B cell (primary cell): ENCODE measurements at regions not wholly inside any gene's neighbourhood (a gene's known extent, or its start where the extent isn't known, plus 50 kb on each side); places are given as distances from the start of the nearest gene placed in this dataset.

ENCODE experiments used
- ATAC-seq: fragments of 200-7000 bp; cut with Tn5 transposase; one replicate; pipeline ENCODE4 v1.10.0; 2021; ENCODE audit warnings: low read depth, mild to moderate bottlenecking, moderate number of reproducible peaks, moderate library complexity
- CTCF ChIA-PET: fragments of 350-600 bp; sonication (Branson Sonifier 250); formaldehyde crosslinking; loops from one replicate; lab custom pipeline; 2021; ENCODE audit warnings: antibody characterized with exemption, inconsistent platforms; lab: Charles Lee
- POLR2A ChIA-PET: fragments of 350-600 bp; sonication (Branson Sonifier 250); formaldehyde crosslinking; loops from one replicate; lab custom pipeline; 2021; ENCODE audit warnings: antibody characterized with exemption; lab: Charles Lee
- DNase-seq: peaks from one replicate; pipeline ENCODE4 v3.0.0; 2013
- H2AFZ ChIP-seq: 2 replicates; pipeline ENCODE4 v1.6.1; 2012; ENCODE audit warnings: mild to moderate bottlenecking, low read depth, low read length; ENCODE audit not compliant: insufficient read depth, poor library complexity, severe bottlenecking
- H3K27ac ChIP-seq, 2 donors: 1 replicate in 1 of 2; 2 replicates in 1 of 2; pipeline ENCODE4 v1.5.1; 2012 to 2013; ENCODE audit warnings: low read length in 2 of 2, mild to moderate bottlenecking in 2 of 2, moderate library complexity in 1 of 2
- H3K27me3 ChIP-seq, 4 experiments: fragments of 200-600 bp in 1 of 4; sonication (generic) in 1 of 4; replicated peaks in 1 of 4; 1 replicate in 2 of 4; 2 replicates in 2 of 4; pipeline versions ENCODE4 v1.6.1 to v1.7.0; 2013 to 2016; ENCODE audit warnings: low read length in 3 of 4, mild to moderate bottlenecking in 2 of 4, mixed read lengths in 1 of 4, moderate library complexity in 1 of 4; ENCODE audit not compliant: insufficient read depth in 4 of 4, control insufficient read depth in 3 of 4; ENCODE audit errors: control extremely low read depth in 1 of 4
- H3K36me3 ChIP-seq, 2 experiments: replicated peaks in 1 of 2; 1 replicate in 1 of 2; 2 replicates in 1 of 2; pipeline versions ENCODE4 v1.6.1 to v1.7.1; 2013; ENCODE audit warnings: low read length in 1 of 2; ENCODE audit not compliant: insufficient read depth in 2 of 2, control insufficient read depth in 1 of 2; ENCODE audit errors: control extremely low read depth in 1 of 2, extremely low read depth in 1 of 2
- H3K4me1 ChIP-seq, 2 donors: fragments of 200-600 bp in 1 of 2; sonication (generic) in 1 of 2; 1 replicate in 1 of 2; 2 replicates in 1 of 2; pipeline versions ENCODE4 v1.5.1 to v1.6.1; 2013 to 2017; ENCODE audit warnings: low read length in 2 of 2; ENCODE audit not compliant: control insufficient read depth in 2 of 2, insufficient read depth in 2 of 2
- H3K4me2 ChIP-seq: replicated peaks from 2 replicates; pipeline ENCODE3; 2012; ENCODE audit warnings: mild to moderate bottlenecking, low read depth, low read length; ENCODE audit not compliant: poor library complexity, severe bottlenecking
- H3K4me3 ChIP-seq, 5 experiments: fragments of 200-600 bp in 1 of 5; sonication (generic) in 1 of 5; 1 replicate in 3 of 5; 2 replicates in 2 of 5; pipeline versions ENCODE4 v1.5.1 to v1.7.0; 2011 to 2016; ENCODE audit warnings: low read length in 4 of 5, mild to moderate bottlenecking in 4 of 5, low read depth in 2 of 5, control low read depth in 1 of 5, moderate library complexity in 1 of 5; ENCODE audit not compliant: insufficient read depth in 1 of 5; ENCODE audit errors: control extremely low read depth in 1 of 5, extremely low read depth in 1 of 5
- H3K79me2 ChIP-seq: fragments of 200-600 bp; sonication (generic); one replicate; pipeline ENCODE4 v1.6.0; 2016; ENCODE audit warnings: low read length; ENCODE audit not compliant: control insufficient read depth, insufficient read depth
- H3K9ac ChIP-seq: fragments of 200-600 bp; sonication (generic); 2 replicates; pipeline ENCODE4 v1.6.1; 2017; ENCODE audit warnings: mild to moderate bottlenecking, low read length, moderate library complexity
- H3K9me3 ChIP-seq, 3 donors: one replicate each; pipeline versions ENCODE4 v1.6.1 to v1.7.1; 2013; ENCODE audit warnings: low read length in 2 of 3; ENCODE audit not compliant: control insufficient read depth in 2 of 3, insufficient read depth in 1 of 3; ENCODE audit errors: control extremely low read depth in 1 of 3
- H4K20me1 ChIP-seq: 2 replicates; pipeline ENCODE4 v1.6.0; 2012; ENCODE audit warnings: mild to moderate bottlenecking, low read length; ENCODE audit not compliant: insufficient read depth, control insufficient read depth, poor library complexity, severe bottlenecking
- H3K27ac Mint-ChIP-seq: one replicate; pipeline ENCODE4 v1.8.0; 2021; ENCODE audit warnings: mixed read lengths
- H3K27me3 Mint-ChIP-seq: one replicate; pipeline ENCODE4 v1.8.0; 2021; ENCODE audit warnings: mixed read lengths
- H3K4me1 Mint-ChIP-seq: one replicate; pipeline ENCODE4 v1.8.0; 2021; ENCODE audit warnings: mixed read lengths
- H3K4me3 Mint-ChIP-seq: one replicate; pipeline ENCODE4 v1.8.0; 2021; ENCODE audit warnings: mixed read lengths
- H3K9me3 Mint-ChIP-seq: one replicate; pipeline ENCODE4 v1.8.0; 2022; ENCODE audit warnings: mixed read lengths; ENCODE audit not compliant: insufficient read depth
- CTCF ChIP-seq: fragments of 200-600 bp; IDR thresholded peaks from one replicate; pipeline ENCODE4 v1.8.0; 2022; ENCODE audit warnings: antibody characterized with exemption, mild to moderate bottlenecking
- EZH2 ChIP-seq: IDR thresholded peaks from 2 replicates; pipeline ENCODE4 v1.6.1; 2012; ENCODE audit warnings: borderline replicate concordance, low read depth, mild to moderate bottlenecking, moderate library complexity, low read length; ENCODE audit not compliant: insufficient read depth, poor library complexity, severe bottlenecking
- WGBS: methylation state at CpG from one replicate; pipeline ENCODE4 v1.1.5; 2013; ENCODE audit warnings: missing lambda C conversion rate; ENCODE audit not compliant: insufficient coverage; 5-methylcytosine and 5-hydroxymethylcytosine counted together
- intact Hi-C: fragments of 100-400 bp; cut with micrococcal nuclease; formaldehyde crosslinking; loops from one replicate; pipeline ENCODE4 v1.10.0; 2022

- intact Hi-C loops, result no loop called here
- no peaks in the 10 kb centered on the region for H3K79me2 ChIP-seq
- DNase-seq (no peak), ATAC-seq (no peak)
- no peaks in the 10 kb centered on the region for H3K27me3 ChIP-seq
- no peak overlapping the region for H2AFZ ChIP-seq
- no peak overlapping the region for H3K4me3 Mint-ChIP-seq
- H3K4me1 Mint-ChIP-seq, result no peaks in the 10 kb centered on the region
- no peak overlapping the region for H3K4me3 ChIP-seq
- no peak overlapping the region for H3K4me2 ChIP-seq
- H3K4me1 ChIP-seq, result no peaks in the 10 kb centered on the region
- WGBS, result no CpG with 5 or more reads among the region's 2 CpGs
- H3K27ac Mint-ChIP-seq, result no peak overlapping the region
- H3K27ac ChIP-seq, result no peak overlapping the region
- H3K36me3 ChIP-seq, result peaks cover 2 to 48% of the 10 kb centered on the region in 2 experiments
- POLR2A ChIA-PET, result no interaction called here
- CTCF ChIA-PET, result no interaction called here
- TF ChIP-seq EZH2 (no peak), CTCF (no peak)
- no peaks in the 10 kb centered on the region for H4K20me1 ChIP-seq
- no peak overlapping the region for H3K9ac ChIP-seq
- no peaks in the 10 kb centered on the region for H3K9me3 Mint-ChIP-seq
- H3K27me3 Mint-ChIP-seq, result no peaks in the 10 kb centered on the region
- H3K9me3 ChIP-seq, result no peaks in the 10 kb centered on the region
Observed at GRCh38 chr14:71702786-71703185, 229.4 kb upstream of the RGS6 start.

- Histone ChIP-seq H3K4me2 (no peak overlapping the region), H3K9ac (no peak overlapping the region), H3K36me3 (peaks cover 2 to 43% of the 10 kb centered on the region in 2 experiments), H4K20me1 (no peaks in the 10 kb centered on the region), H2AFZ (no peak overlapping the region), H3K27ac (no peak overlapping the region), H3K27me3 (no peaks in the 10 kb centered on the region), H3K4me1 (no peaks in the 10 kb centered on the region), H3K9me3 (no peaks in the 10 kb centered on the region), H3K79me2 (no peaks in the 10 kb centered on the region), H3K4me3 (no peak overlapping the region)
- Mint-ChIP-seq H3K4me3 (no peak overlapping the region), H3K9me3 (no peaks in the 10 kb centered on the region), H3K4me1 (no peaks in the 10 kb centered on the region), H3K27ac (no peak overlapping the region), H3K27me3 (no peaks in the 10 kb centered on the region)
- WGBS, result 96% methylated on average over 2 of the region's 4 CpGs
- TF ChIP-seq EZH2, result no peak
- intact Hi-C loops, result no loop called here
- no peak for ATAC-seq
- POLR2A ChIA-PET, result no interaction called here
- DNase-seq, result no peak
- CTCF ChIA-PET, result no interaction called here
Observed at GRCh38 chr14:71703477-71703876, 228.8 kb upstream of the RGS6 start.
